ENCODE measurements at regions not wholly inside any gene's neighbourhood (a gene's known extent, or its start where the extent isn't known, plus 50 kb on each side); places are given as distances from the start of the nearest gene placed in this dataset.

DNA sequence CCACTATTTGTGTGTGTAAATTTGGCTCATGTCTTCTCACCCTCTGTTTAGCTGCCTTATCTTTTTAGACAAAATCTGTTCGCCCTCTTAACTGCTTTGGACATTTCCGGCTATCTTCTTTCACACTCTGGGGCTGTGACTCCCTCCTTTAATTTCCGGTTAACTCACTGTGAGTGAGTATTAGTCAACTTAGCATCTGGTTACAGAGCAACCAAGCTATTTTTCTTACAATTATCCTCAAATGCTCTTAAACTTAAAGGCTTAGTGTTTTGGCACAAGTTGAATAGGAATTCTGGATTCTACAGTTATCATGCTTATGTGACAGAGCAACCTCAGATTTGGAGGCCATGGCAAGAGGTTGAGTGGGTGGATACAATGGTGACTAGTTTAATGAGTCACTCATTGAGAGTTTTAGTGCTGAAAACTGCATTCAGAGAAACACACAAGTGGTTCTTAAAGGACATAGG lies 177.6 kb upstream of the SEMA3A start:
- FAIRE-seq, result no peak

DNA sequence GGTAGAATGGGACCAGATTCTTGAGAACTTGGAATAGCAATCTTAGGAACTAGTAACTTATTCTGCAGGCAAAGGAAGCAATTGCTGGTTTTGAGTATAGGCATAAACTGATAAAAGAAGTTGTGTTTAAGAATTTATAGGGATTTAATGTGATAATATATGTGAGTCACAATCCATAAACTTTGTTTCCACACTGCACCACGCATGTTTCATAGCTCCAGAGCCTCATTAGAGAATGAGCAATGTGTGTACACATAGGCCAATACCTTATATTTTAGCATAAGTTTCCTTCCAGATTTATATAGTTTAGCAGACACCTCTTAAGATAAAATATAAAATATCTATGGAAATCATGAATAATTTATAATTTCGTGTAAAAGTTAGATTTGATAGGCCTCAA lies 175.5 kb upstream of the SEMA3A start:
- no peak for FAIRE-seq

DNA sequence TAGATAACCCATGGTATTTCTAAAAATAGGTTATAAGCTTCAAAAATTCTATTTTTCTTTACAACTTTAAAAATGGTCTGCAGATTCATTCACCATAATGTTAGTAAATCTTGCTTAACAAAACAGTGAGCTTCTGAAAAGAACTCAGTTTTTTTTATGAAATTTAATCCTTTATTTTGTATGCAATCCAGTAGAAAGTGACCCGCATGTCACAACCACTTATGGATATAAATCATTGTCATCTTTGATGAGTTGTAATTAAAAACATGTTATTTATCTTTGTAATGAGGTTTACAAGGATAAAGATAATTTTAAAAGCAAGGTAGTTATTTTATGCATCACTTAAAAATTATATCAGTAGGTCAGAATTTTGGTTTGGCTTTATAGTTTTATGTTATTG lies 173.5 kb upstream of the SEMA3A start:
- FAIRE-seq, result no peak

DNA sequence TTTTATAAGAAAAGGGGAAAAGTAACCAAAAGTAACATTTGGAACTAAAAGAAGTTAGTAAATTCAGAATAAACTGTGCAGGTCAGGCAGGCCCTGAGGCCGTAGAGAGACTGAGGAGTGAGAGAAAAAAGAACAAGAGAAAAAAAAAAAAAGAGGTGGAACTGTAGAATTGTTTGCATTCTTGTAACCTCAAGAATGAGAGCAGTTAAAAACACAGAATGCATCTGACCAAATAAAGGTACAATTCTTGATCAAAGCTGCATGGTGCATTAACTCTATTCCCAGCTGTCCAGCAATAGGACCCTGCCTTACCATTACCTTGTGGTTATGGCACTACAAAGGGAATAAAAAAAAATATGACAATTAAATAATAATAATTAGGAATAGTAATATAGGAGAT lies 170.1 kb upstream of the SEMA3A start:
- FAIRE-seq, result peak; percentile 80

DNA sequence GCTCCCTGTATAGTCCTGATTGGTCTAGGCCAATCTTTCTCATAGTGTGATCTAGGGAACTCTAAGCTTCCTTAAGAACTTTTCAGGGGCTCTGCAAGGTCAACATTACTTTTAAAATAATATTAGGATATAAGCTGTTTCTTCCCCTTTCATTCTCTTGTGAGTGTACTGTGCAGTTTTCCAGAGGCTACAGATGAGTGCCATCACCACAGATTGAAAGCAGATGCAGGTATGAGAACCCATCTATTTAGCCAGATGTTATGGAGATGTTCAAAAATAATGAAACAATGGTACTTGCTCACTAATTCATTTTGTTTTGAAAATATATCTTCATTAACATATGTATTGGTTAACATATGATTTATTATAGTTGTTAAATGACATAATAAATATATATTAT lies 169.2 kb upstream of the SEMA3A start:
- FAIRE-seq, result no peak

DNA sequence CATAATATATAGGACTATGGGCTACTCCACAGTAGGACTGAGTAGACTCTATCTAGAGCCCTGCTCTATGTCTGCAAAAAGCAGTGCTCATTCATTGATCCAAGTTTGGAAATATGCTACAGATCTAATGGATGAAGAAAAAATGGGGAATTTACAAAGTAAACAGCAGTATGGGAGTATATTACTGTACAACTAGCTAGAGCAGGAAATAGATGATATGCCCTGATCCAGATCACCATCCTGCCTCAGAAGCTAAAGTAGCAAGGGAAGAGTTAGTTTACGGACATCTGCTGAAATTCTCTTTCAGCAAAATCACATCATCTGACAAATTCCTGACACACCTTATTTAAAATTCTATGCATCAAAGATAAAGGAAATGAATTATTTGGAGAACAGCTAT lies 168.2 kb upstream of the SEMA3A start:
- no peak for FAIRE-seq

DNA sequence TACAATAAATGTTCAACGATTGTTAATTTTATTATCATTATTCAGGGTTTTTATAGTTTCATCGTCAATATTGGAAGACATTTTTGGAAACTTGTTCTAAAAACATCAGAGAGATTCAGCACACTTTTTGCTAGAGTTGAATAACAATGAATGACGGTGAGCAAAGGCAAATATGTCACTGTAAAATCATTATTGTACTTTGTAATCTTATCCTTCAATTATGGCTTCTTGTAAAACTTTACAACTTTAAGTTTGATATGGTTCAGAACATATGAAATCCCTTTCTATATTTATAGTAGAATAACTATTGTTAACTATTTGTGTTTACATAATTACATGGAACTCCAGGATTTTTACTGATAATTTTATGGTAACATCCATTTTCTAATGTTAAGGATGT lies 167.8 kb upstream of the SEMA3A start:
- no peak for FAIRE-seq

DNA sequence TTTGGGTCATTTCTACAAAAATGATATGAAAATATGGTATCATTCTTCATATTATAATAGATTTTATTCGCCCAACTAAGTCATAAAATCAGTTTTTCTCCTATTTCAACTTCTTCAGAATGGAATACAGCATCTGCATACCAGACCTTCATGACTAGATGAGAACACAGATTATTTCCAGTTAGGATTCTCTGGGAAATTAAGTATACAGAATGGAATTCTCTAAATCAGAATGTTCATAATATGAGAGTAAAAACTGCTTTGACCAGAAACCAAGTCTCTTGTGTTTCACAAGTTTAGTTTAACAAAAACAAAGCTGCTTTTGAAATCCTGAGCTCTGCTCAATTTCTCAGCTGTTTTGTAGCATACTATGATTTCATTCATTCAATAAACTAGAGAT lies 160.3 kb upstream of the SEMA3A start:
- FAIRE-seq, result peak; percentile 65

DNA sequence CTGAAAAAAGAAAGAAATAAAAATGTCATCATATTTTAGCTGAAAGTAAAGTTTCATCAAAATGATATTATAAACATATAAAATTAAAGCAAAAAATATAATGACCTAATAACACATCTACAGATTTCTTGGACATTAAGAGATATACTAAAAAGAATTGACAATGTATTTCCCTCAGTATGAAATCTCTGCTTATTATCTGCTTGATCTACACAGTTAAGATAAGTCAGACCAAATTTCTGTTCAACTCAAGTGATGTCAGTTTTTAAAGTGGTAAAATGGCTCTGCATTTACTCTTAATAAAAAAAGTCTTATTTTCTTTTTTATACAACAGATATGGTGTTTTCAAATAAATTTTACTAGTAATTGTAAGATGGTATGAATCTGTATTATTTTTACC lies 159.4 kb upstream of the SEMA3A start:
- no peak for FAIRE-seq

DNA sequence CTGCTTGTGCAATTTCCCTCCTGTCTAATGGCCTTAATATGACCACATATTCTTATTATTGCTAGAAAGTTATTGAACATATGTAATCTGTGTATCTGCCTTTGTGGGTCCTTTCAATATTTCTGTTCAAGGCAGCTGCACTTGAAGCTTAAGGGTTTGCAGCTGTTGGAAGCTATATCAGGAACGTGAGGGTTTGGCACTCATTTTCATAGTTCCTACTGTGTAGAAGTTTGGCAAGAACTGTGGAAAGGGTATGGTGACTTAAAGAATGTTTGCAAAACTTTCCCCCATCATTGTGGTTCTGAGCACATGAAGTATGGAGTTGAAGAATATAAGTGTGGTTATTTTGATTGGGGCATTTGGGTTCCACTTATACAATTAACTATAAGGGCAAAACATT lies 144.7 kb upstream of the SEMA3A start:
- FAIRE-seq, result no peak

DNA sequence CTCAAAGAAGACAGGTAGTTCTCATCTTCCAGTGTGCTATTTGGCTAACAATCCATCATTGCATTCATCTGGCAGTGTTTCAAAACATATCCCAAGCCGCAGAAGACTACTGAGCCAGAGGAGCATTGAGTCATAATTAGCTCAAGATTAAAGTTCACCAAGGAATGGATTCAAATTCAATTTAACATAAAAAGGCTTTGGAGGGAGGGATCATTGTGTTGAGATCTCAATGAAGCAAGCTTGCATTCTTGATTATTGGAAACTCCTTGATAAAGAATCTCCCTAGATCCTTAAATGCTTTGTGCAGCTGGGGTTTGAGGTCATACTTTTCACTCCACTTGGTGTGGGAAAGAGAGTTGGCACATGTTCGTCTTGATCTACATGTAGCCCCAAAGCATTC lies 142.8 kb upstream of the SEMA3A start:
- no peak for FAIRE-seq

DNA sequence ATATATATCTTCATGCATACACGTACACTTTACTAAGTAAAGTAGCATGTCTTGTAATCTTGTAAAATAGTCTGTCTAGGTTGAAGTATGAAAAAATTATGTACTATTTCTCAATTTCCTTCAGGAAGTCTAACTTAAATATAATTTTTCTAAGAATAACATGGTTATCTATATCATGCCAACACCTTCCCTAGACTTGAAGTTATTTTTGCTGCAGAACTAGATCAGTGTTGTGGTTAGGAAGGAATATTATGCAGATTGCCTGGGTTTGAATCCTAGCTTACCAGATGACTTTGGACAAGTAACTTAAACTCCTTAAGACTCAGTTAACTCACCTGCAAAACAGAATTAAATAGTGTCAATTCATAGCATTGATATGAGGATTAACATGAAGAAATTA lies 142.2 kb upstream of the SEMA3A start:
- FAIRE-seq, result no peak

DNA sequence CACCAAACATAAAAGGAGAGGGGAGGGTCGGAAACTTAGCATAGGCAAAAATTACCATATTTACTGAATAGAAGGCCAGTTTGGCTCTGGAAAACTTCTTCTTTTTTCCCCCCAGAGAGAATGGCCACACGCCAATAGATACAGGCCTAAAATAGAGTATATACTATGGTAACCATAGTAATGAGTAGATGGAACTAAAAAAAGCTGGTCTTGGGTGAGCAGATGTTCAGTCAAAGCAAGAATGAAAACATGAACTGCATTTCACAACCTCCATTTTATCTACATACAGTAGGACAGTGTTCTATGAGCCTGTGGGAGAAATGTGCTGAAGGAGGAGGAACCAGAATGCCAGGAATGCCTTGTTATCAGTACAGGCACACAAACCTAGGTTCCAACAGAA lies 141.7 kb upstream of the SEMA3A start:
- no peak for FAIRE-seq

DNA sequence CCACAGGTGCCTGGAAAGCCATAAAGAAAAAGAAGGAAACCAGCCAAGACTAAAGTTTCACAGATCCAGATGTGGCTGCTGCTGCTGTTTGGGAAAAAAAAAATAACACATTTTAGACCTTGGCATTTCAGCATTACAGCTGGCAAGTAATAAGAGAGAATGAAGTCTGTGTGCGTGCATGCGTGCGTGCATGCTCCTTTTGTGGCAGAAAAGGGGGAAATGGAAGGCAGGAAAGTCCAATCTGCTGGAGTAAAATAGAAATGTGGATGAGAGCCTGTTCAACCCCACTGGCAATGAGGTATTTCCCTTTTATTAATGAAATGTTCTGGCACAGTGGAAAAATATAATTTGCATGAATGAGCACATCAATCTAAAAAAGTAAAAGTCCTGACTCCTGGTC lies 137.0 kb upstream of the SEMA3A start:
- no peak for FAIRE-seq

DNA sequence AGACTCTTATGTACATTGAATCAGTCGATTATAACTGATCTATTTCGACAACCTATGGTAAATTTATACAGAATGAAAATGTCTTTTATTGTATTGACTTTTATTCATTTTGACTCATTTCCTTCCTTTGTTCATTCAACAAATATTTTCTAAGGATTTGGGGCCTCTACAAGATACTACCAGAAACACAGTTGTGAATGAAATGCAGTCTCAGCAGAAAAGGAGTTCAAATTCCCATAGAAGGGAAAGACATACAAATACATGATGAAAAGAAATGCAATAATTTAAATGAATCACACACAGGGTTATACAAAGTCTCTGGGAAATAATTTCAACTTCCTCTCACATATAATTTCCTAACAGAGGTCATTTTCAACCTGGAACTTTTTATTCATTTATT lies 134.0 kb upstream of the SEMA3A start:
- FAIRE-seq, result no peak

DNA sequence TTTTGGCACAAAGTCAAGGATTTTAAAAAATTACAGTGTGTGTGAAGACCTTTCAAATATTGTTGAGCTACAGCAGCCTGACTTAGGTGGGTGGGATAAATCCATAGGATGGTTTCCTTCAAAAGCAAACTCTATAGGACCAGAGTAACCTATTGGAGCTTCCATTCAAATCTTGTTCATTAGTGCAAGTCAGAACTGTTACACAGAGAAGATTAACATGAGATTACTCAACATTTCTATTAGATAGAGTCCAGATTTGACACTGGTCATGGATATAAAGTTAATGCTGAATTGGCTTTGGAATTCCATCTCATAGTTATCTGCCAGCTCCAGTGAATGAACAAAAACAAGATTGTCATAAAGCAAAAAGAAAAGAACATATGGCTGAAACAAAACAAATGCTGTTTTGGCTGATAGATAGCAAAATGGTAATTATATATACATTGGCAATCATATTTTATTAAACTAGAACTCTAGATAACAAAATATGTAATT lies 129.6 kb upstream of the SEMA3A start:
- peak; percentile 26 for FAIRE-seq

DNA sequence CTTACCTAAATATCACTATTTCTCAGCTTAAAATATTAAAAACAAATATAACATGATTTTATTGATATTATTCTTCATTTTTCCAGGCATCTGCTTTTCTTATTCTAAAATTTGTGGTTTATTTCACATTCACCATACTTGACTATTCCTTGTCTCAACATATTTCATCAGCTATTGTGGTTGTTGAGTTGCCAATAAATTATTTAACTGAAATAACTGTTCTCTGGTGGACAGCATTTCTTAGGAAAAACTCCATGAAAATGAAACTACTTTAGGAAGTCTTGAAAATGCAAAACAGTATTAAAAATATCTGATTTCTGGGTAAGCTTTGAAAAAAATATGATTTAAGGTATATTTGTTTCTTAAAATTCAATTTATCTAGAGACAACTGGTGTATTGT lies 122.9 kb upstream of the SEMA3A start:
- peak; percentile 18 for FAIRE-seq

DNA sequence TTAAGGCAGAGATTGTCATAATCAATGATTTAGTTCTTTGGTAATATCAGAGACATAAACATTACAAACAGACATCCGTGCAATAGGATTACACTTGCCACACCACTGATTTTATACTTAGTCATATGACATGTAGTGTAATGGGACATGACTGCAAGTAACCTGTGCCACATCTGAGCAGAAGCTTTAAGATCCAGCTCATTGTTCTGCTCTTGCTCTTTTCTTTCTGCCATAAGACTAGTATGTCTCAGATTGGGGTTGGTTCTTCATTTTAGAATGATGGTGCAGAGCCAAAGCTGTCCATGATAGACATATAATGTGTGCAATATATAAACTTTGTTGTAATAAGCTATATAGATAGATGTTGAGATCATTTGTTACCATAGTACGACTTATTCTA lies 119.7 kb upstream of the SEMA3A start:
- no peak for FAIRE-seq

DNA sequence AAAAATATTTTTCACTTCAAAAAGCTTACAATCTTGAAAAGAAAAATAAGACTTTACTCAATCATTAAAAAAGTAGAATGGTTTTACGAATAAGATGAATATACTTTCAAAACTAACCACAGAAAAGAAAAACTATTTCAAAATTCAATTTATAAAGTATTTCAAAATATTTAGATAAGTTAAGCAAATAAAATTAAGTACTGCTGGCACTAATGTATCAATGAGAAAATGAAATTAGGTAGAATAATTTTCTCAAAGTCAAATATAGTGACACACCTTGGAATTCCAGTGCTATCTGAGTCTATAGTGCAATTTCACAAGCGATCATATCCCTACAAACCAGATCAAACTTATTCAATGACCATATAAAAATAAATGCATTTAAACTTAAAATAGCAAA lies 109.8 kb upstream of the SEMA3A start:
- FAIRE-seq, result peak; percentile 41

DNA sequence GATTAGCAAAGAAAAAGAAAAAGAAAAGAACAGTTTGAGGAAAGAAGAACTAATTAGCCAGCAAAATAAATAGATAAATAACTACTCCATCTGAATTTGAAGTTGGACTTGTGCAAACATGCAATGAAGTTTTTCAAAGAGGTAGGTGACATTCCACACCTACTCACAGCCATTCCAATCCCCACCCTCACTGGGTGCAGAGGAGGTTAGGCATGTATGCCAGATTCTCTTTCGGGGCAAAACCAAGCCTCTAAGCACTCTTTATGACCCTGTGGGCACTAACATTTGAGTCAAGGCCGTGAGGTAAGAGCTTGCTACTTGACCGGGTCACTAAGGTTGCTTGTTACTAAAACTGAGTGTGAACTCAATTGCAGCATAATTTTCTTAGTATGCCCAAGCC lies 108.4 kb upstream of the SEMA3A start:
- no peak for FAIRE-seq

DNA sequence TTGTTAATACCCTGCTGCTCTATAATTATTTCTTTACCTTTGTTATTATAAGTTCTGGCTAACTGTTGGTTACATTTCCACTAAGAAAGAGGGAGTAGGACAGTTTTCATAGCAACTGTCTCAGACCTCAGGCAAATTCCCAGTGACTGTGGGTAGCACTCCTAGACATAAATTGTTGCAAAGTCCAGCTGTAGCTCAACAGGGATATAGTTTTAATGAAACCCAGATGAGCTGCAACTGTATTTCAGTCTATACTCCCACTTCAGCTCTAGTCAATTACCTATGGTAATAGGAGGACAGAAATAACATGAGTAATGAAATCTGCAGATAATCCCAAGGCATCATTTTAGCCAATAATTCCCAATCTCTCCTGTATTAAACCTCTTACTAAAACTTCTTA lies 103.0 kb upstream of the SEMA3A start:
- no peak for FAIRE-seq

DNA sequence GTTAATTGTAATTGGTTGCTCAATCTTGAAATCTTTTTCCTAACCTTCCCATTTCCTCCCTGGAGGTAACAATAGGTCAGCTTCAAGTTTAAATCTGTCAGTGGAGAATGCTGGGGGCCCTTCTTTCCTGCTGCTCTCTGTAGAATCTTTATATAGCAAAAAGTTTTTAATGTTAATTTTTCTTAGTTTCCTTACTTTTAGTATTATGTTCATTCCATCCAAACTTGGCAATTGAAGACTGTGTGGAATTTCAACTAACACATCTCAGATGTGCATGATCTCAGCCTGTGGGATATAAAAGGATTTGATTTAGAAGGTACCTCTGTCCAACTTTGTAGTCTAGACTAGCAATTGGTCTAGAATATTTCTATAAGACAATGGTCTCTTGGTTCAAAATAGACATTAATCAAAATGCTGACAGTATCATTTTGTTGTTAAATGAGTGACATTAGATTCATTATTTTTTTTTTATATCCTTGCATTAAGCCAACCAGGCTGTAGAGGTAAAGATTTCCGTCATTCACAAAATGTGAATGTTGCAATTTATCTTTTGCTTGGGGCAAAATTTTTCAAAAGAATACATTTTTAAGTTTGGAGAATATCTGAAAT lies 100.4 kb upstream of the SEMA3A start:
- FAIRE-seq, result no peak

DNA sequence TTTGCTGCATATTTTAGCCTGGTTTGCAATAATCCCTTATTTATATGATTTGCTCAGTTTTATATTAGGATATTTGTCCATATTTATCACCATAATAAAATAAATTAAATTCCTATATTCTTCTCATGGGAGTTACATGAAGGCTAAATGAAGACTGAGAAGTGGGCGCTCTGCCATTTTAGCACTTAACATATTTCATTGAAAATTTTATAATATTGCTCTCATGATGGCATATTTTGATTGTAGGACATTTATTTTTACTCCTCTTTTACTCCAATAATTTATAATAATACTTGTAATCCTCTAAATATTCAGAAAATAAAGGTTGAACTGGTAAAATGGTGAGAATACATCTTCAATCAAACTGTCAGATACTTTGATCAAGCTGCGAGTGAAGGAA lies 99.8 kb upstream of the SEMA3A start:
- FAIRE-seq, result no peak

DNA sequence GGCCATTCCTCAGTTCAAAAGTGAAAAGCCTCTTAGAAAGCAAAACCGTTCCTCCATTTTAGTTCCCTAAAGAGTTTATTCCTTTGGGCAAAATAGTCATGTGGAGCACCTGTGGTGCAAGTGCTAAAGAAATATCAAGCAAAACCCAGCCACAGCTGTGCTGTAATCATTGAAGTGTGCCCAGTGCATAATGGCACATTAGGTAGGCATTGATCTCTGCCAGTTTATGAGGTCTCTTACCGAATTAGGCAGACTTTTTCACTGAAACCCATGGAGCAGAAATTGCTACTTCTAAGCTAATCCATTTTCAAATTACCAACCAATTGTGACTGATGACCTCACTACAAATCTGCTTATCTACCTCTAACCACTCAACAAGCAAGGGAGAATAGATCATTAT lies 97.2 kb upstream of the SEMA3A start:
- FAIRE-seq, result no peak

DNA sequence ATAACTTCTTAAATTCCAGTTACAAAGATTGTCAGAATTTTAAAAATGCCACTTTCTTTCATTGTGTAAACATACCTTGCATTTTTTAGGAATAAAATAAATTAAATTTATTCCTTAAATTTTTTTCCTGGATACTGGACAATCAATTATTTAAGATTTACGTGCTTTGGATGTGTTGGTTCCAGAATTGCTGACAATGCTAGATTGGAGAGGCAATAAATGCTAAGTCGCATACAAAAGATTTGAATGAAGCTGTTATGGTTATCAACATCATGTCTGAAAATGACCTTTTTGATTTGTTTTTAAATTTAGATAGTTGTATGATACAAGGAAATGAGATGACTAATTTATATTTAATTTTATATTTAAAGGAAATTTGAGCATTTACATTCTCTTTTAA lies 89.2 kb upstream of the SEMA3A start:
- no peak for FAIRE-seq

DNA sequence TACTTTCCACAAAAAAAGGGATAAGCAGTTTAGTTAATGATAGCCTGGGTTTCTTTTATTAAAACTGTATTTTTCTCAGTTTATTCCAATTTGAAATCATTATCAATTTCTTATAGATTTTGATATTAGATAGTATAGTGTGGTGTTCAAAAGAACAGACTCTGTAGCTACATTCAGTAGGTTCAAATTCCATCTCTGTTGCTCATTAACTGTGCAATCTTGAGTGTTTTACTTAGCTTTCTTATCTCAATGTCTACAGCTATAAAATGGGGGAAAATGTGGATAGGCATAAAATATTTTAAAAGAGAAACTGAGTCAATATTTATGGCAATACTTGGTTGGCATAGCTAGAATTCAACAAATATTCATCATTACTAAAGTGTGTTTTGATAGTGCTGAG lies 86.9 kb upstream of the SEMA3A start:
- FAIRE-seq, result no peak
